Astrocyte (in vitro differentiated cells and primary cell): ENCODE measurements at regions not wholly inside any gene's neighbourhood (a gene's known extent, or its start where the extent isn't known, plus 50 kb on each side); places are given as distances from the start of the nearest gene placed in this dataset.
A peak's percentile ranks its signal among the peaks of the same experiment; 100 is the strongest.

Source experiments
- DNase-seq: peaks from one replicate; pipeline ENCODE4 v3.0.0-alpha.2; 2010; ENCODE audit warnings: low read depth
- FAIRE-seq: peaks from 2 replicates; lab custom pipeline; 2011; peaks lifted over from hg19 to GRCh38; lab: Jason Lieb, UNC
- H2AFZ ChIP-seq: 2 replicates; pipeline ENCODE4 v1.6.0; 2012; ENCODE audit warnings: low read depth, low read length, inconsistent platforms
- H3K27ac ChIP-seq: 2 replicates; pipeline ENCODE4 v1.5.1; 2011; ENCODE audit warnings: low read depth, low read length, inconsistent platforms
- H3K27me3 ChIP-seq: 2 replicates; pipeline ENCODE4 v1.6.0; 2011; ENCODE audit warnings: low read length, inconsistent platforms; ENCODE audit not compliant: insufficient read depth
- H3K36me3 ChIP-seq: 2 replicates; pipeline ENCODE4 v1.5.1; 2011; ENCODE audit warnings: low read length, inconsistent platforms; ENCODE audit not compliant: insufficient read depth
- H3K4me1 ChIP-seq: 2 replicates; pipeline ENCODE4 v1.5.1; 2011; ENCODE audit warnings: low read length, inconsistent platforms; ENCODE audit not compliant: insufficient read depth
- H3K4me2 ChIP-seq: 2 replicates; pipeline ENCODE4 v1.6.0; 2012; ENCODE audit warnings: low read length, inconsistent platforms
- H3K4me3 ChIP-seq: 2 replicates; pipeline ENCODE4 v1.5.1; 2011; ENCODE audit warnings: low read depth, mild to moderate bottlenecking, low read length, inconsistent platforms; ENCODE audit not compliant: insufficient read depth
- H3K79me2 ChIP-seq: 2 replicates; pipeline ENCODE4 v1.6.0; 2012; ENCODE audit warnings: mild to moderate bottlenecking, low read length, inconsistent platforms; ENCODE audit not compliant: insufficient read depth
- H3K9ac ChIP-seq: 2 replicates; pipeline ENCODE4 v1.6.0; 2012; ENCODE audit warnings: mild to moderate bottlenecking, low read length, inconsistent platforms
- H3K9me3 ChIP-seq: 2 replicates; pipeline ENCODE4 v1.5.1; 2012; ENCODE audit warnings: low read depth, mild to moderate bottlenecking, low read length, inconsistent platforms; ENCODE audit not compliant: insufficient read depth
- H4K20me1 ChIP-seq: 2 replicates; pipeline ENCODE4 v1.6.0; 2012; ENCODE audit warnings: low read length, inconsistent platforms; ENCODE audit not compliant: insufficient read depth
- H3K27ac Mint-ChIP-seq: one replicate; pipeline ENCODE4 v1.8.0; 2021; ENCODE audit warnings: mild to moderate bottlenecking, mixed read lengths; ENCODE audit not compliant: unreplicated experiment
- H3K27me3 Mint-ChIP-seq: one replicate; pipeline ENCODE4 v1.8.0; 2021; ENCODE audit warnings: low read depth, mixed read lengths; ENCODE audit not compliant: unreplicated experiment
- H3K36me3 Mint-ChIP-seq: one replicate; pipeline ENCODE4 v1.8.0; 2021; ENCODE audit warnings: low read depth, mixed read lengths; ENCODE audit not compliant: unreplicated experiment
- H3K4me1 Mint-ChIP-seq: one replicate; pipeline ENCODE4 v1.8.0; 2021; ENCODE audit warnings: low read depth, mixed read lengths; ENCODE audit not compliant: unreplicated experiment
- H3K4me3 Mint-ChIP-seq: one replicate; pipeline ENCODE4 v1.8.0; 2021; ENCODE audit warnings: mild to moderate bottlenecking, moderate library complexity, mixed read lengths; ENCODE audit not compliant: unreplicated experiment
- H3K9me3 Mint-ChIP-seq: one replicate; pipeline ENCODE4 v1.8.0; 2021; ENCODE audit warnings: mild to moderate bottlenecking, mixed read lengths; ENCODE audit not compliant: unreplicated experiment
- CTCF ChIP-seq: IDR thresholded peaks from 2 replicates; pipeline ENCODE4 v1.5.1; 2011; ENCODE audit warnings: low read depth, mild to moderate bottlenecking, inconsistent platforms, low read length, moderate library complexity; ENCODE audit not compliant: insufficient read depth
- EZH2 ChIP-seq: IDR thresholded peaks from 2 replicates; pipeline ENCODE4 v1.6.1; 2012; ENCODE audit warnings: mild to moderate bottlenecking, low read length, inconsistent platforms; ENCODE audit not compliant: insufficient read depth

GRCh38 chr1:72631449-72631848, 349.1 kb upstream of the NEGR1 start:
- Histone ChIP-seq H3K4me2 (no peak overlapping the region), H3K79me2 (no peaks in the 10 kb centered on the region), H4K20me1 (no peaks in the 10 kb centered on the region), H3K36me3 (no peaks in the 10 kb centered on the region), H3K27ac (no peak overlapping the region), H3K4me3 (no peak overlapping the region), H3K4me1 (no peaks in the 10 kb centered on the region), H3K27me3 (no peaks in the 10 kb centered on the region), H2AFZ (no peak overlapping the region), H3K9me3 (no peaks in the 10 kb centered on the region), H3K9ac (no peak overlapping the region)
- no peak for DNase-seq
- H3K4me1 Mint-ChIP-seq: peaks cover 1% of the 10 kb centered on the region
- no peaks in the 10 kb centered on the region for H3K27me3 Mint-ChIP-seq
- H3K36me3 Mint-ChIP-seq: no peaks in the 10 kb centered on the region
- H3K4me3 Mint-ChIP-seq: no peak overlapping the region
- H3K9me3 Mint-ChIP-seq: no peaks in the 10 kb centered on the region
- no peak overlapping the region for H3K27ac Mint-ChIP-seq
- TF ChIP-seq EZH2 (no peak), CTCF (no peak)
- no peak for FAIRE-seq

GRCh38 chr1:72623299-72623708, 341.0 kb upstream of the NEGR1 start:
- DNase-seq: peak; percentile 34
- Histone ChIP-seq H3K4me3 (peak overlapping the region; percentile 36), H3K27me3 (no peaks in the 10 kb centered on the region), H3K27ac (no peak overlapping the region), H3K9ac (no peak overlapping the region), H4K20me1 (no peaks in the 10 kb centered on the region), H2AFZ (peak overlapping the region; percentile 85), H3K79me2 (no peaks in the 10 kb centered on the region), H3K9me3 (no peaks in the 10 kb centered on the region), H3K36me3 (no peaks in the 10 kb centered on the region), H3K4me1 (no peaks in the 10 kb centered on the region), H3K4me2 (peak overlapping the region; percentile 82)
- Mint-ChIP-seq H3K4me1 (peaks cover 2% of the 10 kb centered on the region), H3K9me3 (no peaks in the 10 kb centered on the region), H3K4me3 (no peak overlapping the region), H3K27me3 (no peaks in the 10 kb centered on the region), H3K36me3 (no peaks in the 10 kb centered on the region), H3K27ac (no peak overlapping the region)
- TF ChIP-seq EZH2 (no peak), CTCF (peak; percentile 66)
- FAIRE-seq: peak; percentile 80

GRCh38 chr1:72620453-72620852, 338.1 kb upstream of the NEGR1 start:
- no peak overlapping the region for H3K9ac ChIP-seq
- no peak overlapping the region for H3K4me2 ChIP-seq
- no peak overlapping the region for H3K4me3 ChIP-seq
- Mint-ChIP-seq H3K9me3 (no peaks in the 10 kb centered on the region), H3K36me3 (no peaks in the 10 kb centered on the region), H3K27me3 (no peaks in the 10 kb centered on the region), H3K4me3 (no peak overlapping the region), H3K27ac (no peak overlapping the region), H3K4me1 (peaks cover 2% of the 10 kb centered on the region)
- no peak overlapping the region for H3K27ac ChIP-seq
- H3K27me3 ChIP-seq: no peaks in the 10 kb centered on the region
- H2AFZ ChIP-seq: no peak overlapping the region
- no peaks in the 10 kb centered on the region for H3K4me1 ChIP-seq
- FAIRE-seq (no peak), DNase-seq (no peak)
- no peaks in the 10 kb centered on the region for H3K9me3 ChIP-seq
- H4K20me1 ChIP-seq: no peaks in the 10 kb centered on the region
- H3K36me3 ChIP-seq: no peaks in the 10 kb centered on the region
- TF ChIP-seq CTCF: no peak
- H3K79me2 ChIP-seq: no peaks in the 10 kb centered on the region
